IMR-90 (cell line): ENCODE measurements at regions not wholly inside any gene's neighbourhood (a gene's known extent, or its start where the extent isn't known, plus 50 kb on each side); places are given as distances from the start of the nearest gene placed in this dataset.
A peak's percentile ranks its signal among the peaks of the same experiment; 100 is the strongest.

ENCODE experiments used
- ATAC-seq: fragments of 200-7000 bp; cut with Tn5 transposase; 2 replicates; pipeline ENCODE4 v1.9.1; 2020; ENCODE audit warnings: low read depth, mild to moderate bottlenecking, moderate library complexity
- BruUV-seq: library from RNA; stranded (reverse); fragments of 400-500 nt; replicated peaks from 2 replicates; lab custom pipeline; 2021; lab: Mats Ljungman, UMichigan
- CTCF ChIA-PET: fragments of 300-600 bp; formaldehyde crosslinking; extraction: SDS; loops from one replicate; lab custom pipeline; 2021; ENCODE audit warnings: antibody characterized with exemption; lab: Yijun Ruan, JAX
- POLR2A ChIA-PET: fragments of 300-600 bp; sonication (Branson Sonifier 250); formaldehyde crosslinking; loops from one replicate; lab custom pipeline; 2022; ENCODE audit warnings: antibody characterized with exemption; ENCODE audit not compliant: unreplicated experiment; lab: Charles Lee
- DNase-seq: peaks from one replicate; pipeline ENCODE4 v3.0.0; 2013
- H2AFZ ChIP-seq: replicated peaks from 2 replicates; pipeline ENCODE3; 2013; ENCODE audit warnings: low read length, mild to moderate bottlenecking; ENCODE audit not compliant: poor library complexity
- H2AK5ac ChIP-seq: 2 replicates; pipeline ENCODE4 v1.6.1; 2013; ENCODE audit warnings: low read depth, low read length, inconsistent platforms
- H2AK9ac ChIP-seq: replicated peaks from 2 replicates; pipeline ENCODE3; 2013; ENCODE audit warnings: mild to moderate bottlenecking, low read depth, low read length, moderate library complexity; ENCODE audit not compliant: poor library complexity
- H2BK120ac ChIP-seq: 2 replicates; pipeline ENCODE4 v1.6.1; 2013; ENCODE audit warnings: low read depth, low read length, inconsistent platforms
- H2BK15ac ChIP-seq: 3 replicates; pipeline ENCODE4 v1.6.1; 2013; ENCODE audit warnings: low read depth, low read length, inconsistent platforms
- H2BK20ac ChIP-seq: 2 replicates; pipeline ENCODE4 v1.6.1; 2013; ENCODE audit warnings: low read depth, mild to moderate bottlenecking, inconsistent platforms, low read length, moderate library complexity
- H2BK5ac ChIP-seq: 2 replicates; pipeline ENCODE4 v1.6.1; 2013; ENCODE audit warnings: mild to moderate bottlenecking, low read depth, low read length, inconsistent platforms; ENCODE audit not compliant: poor library complexity, severe bottlenecking
- H3K14ac ChIP-seq: replicated peaks from 2 replicates; pipeline ENCODE4 v1.6.1; 2013; ENCODE audit warnings: low read depth, low read length, inconsistent platforms
- H3K18ac ChIP-seq: 2 replicates; pipeline ENCODE4 v1.6.1; 2013; ENCODE audit warnings: low read depth, low read length, control low read depth
- H3K23ac ChIP-seq: 2 replicates; pipeline ENCODE4 v1.6.1; 2013; ENCODE audit warnings: low read depth, low read length, inconsistent platforms
- H3K27ac ChIP-seq: 2 replicates; pipeline ENCODE4 v1.5.1; 2013; ENCODE audit warnings: mild to moderate bottlenecking, control low read depth, low read length; ENCODE audit not compliant: insufficient read depth
- H3K27me3 ChIP-seq: 2 replicates; pipeline ENCODE4 v1.6.1; 2013; ENCODE audit warnings: low read length; ENCODE audit not compliant: control insufficient read depth, insufficient read depth
- H3K36me3 ChIP-seq: 2 replicates; pipeline ENCODE4 v1.6.1; 2013; ENCODE audit warnings: low read length, mixed read lengths; ENCODE audit not compliant: control insufficient read depth, insufficient read depth
- H3K4ac ChIP-seq: 2 replicates; pipeline ENCODE4 v1.6.1; 2013; ENCODE audit warnings: low read depth, low read length, inconsistent platforms
- H3K4me1 ChIP-seq: 2 replicates; pipeline ENCODE4 v1.6.1; 2013; ENCODE audit warnings: low read length, mixed read lengths; ENCODE audit not compliant: control insufficient read depth, insufficient read depth
- H3K4me2 ChIP-seq: 2 replicates; pipeline ENCODE4 v1.6.1; 2013; ENCODE audit warnings: low read depth, mild to moderate bottlenecking, control low read depth, low read length, moderate library complexity
- H3K4me3 ChIP-seq: 2 replicates; pipeline ENCODE4 v1.5.1; 2013; ENCODE audit warnings: low read depth, mild to moderate bottlenecking, control low read depth, low read length, moderate library complexity; ENCODE audit not compliant: insufficient read depth
- H3K56ac ChIP-seq: 2 replicates; pipeline ENCODE4 v1.6.1; 2013; ENCODE audit warnings: low read length, inconsistent platforms; ENCODE audit not compliant: insufficient read depth; ENCODE audit errors: extremely low read depth
- H3K79me1 ChIP-seq, 2 experiments: 2 replicates each; pipeline ENCODE4 v1.6.1; 2013; ENCODE audit warnings: low read length in 2 of 2, inconsistent platforms in 1 of 2, low read depth in 1 of 2
- H3K9ac ChIP-seq: 2 replicates; pipeline ENCODE4 v1.6.1; 2013; ENCODE audit warnings: low read depth, low read length, control low read depth
- H3K9me1 ChIP-seq: 2 replicates; pipeline ENCODE4 v1.6.1; 2013; ENCODE audit warnings: low read length, inconsistent platforms; ENCODE audit not compliant: insufficient read depth
- H3K9me3 ChIP-seq: 2 replicates; pipeline ENCODE4 v1.6.1; 2013; ENCODE audit warnings: low read length; ENCODE audit not compliant: control insufficient read depth, insufficient read depth
- H4K20me1 ChIP-seq: 2 replicates; pipeline ENCODE4 v1.6.1; 2013; ENCODE audit warnings: low read length, inconsistent platforms; ENCODE audit not compliant: insufficient read depth
- H4K5ac ChIP-seq: 2 replicates; pipeline ENCODE4 v1.6.1; 2013; ENCODE audit warnings: mild to moderate bottlenecking, low read depth, low read length, control low read depth
- H4K8ac ChIP-seq, 2 experiments: 2 replicates each; pipeline ENCODE4 v1.6.1; 2013; ENCODE audit warnings: low read depth in 2 of 2, low read length in 2 of 2, control low read depth in 1 of 2, inconsistent platforms in 1 of 2
- H4K91ac ChIP-seq: 2 replicates; pipeline ENCODE4 v1.6.1; 2013; ENCODE audit warnings: low read depth, low read length, inconsistent platforms; ENCODE audit not compliant: insufficient read depth
- BHLHE40 ChIP-seq: fragments of 150-350 bp; IDR thresholded peaks from 2 replicates; pipeline ENCODE4 v1.6.1; 2016; ENCODE audit warnings: mild to moderate bottlenecking, low read depth, low read length
- CEBPB ChIP-seq: IDR thresholded peaks from 2 replicates; pipeline ENCODE4 v1.6.1; 2012; ENCODE audit warnings: low read depth, low read length, improper control_type of control experiment
- FOS ChIP-seq: fragments of 150-350 bp; IDR thresholded peaks from 2 replicates; pipeline ENCODE4 v1.6.1; 2016; ENCODE audit warnings: low read depth, low read length
- MAZ ChIP-seq: IDR thresholded peaks from 2 replicates; pipeline ENCODE4 v1.6.1; 2012; ENCODE audit warnings: low read depth, mild to moderate bottlenecking, low read length, improper control_type of control experiment, moderate library complexity, borderline replicate concordance
- MXI1 ChIP-seq: IDR thresholded peaks from 2 replicates; pipeline ENCODE4 v1.6.1; 2012; ENCODE audit warnings: low read depth, mild to moderate bottlenecking, low read length, moderate library complexity, borderline replicate concordance
- NFE2L2 ChIP-seq: fragments of 150-350 bp; IDR thresholded peaks from 2 replicates; pipeline ENCODE4 v1.6.1; 2016; ENCODE audit warnings: low read depth, mild to moderate bottlenecking, low read length
- POLR2A ChIP-seq: IDR thresholded peaks from 2 replicates; pipeline ENCODE4 v1.6.1; 2012; ENCODE audit warnings: mild to moderate bottlenecking, low read depth, low read length
- RAD21 ChIP-seq: IDR thresholded peaks from 2 replicates; pipeline ENCODE4 v1.6.1; 2012; ENCODE audit warnings: low read length, improper control_type of control experiment
- RCOR1 ChIP-seq: IDR thresholded peaks from 2 replicates; pipeline ENCODE4 v1.6.1; 2012; ENCODE audit warnings: mild to moderate bottlenecking, low read length, improper control_type of control experiment; ENCODE audit not compliant: insufficient replicate concordance
- RFX5 ChIP-seq: IDR thresholded peaks from 2 replicates; pipeline ENCODE4 v1.8.0; 2012; ENCODE audit warnings: low read depth, mild to moderate bottlenecking, low read length, moderate library complexity
- SMC3 ChIP-seq: fragments of 150-350 bp; IDR thresholded peaks from 2 replicates; pipeline ENCODE4 v1.6.1; 2016; ENCODE audit warnings: low read depth, mild to moderate bottlenecking, antibody characterized with exemption, low read length, moderate library complexity
- USF2 ChIP-seq: fragments of 150-350 bp; IDR thresholded peaks from 2 replicates; pipeline ENCODE4 v1.6.1; 2017; ENCODE audit warnings: mild to moderate bottlenecking, antibody characterized with exemption, low read length, low read depth
- WGBS, 2 experiments: methylation state at CpG; one replicate each; pipeline versions ENCODE4 v1.1.5 to v1.1.7; 2013; ENCODE audit warnings: missing lambda C conversion rate in 2 of 2; ENCODE audit not compliant: insufficient read length in 1 of 2; ENCODE audit errors: extremely low coverage in 2 of 2; 5-methylcytosine and 5-hydroxymethylcytosine counted together
- dilution Hi-C: fragments of 300-500 bp; cut with HindIII; formaldehyde crosslinking; loops from one replicate; pipeline ENCODE4 v1.14.3; 2018; ENCODE audit warnings: low sequenced_read_pairs; ENCODE audit not compliant: unreplicated experiment
- in situ Hi-C: fragments of 300-500 bp; cut with MboI; formaldehyde crosslinking; loops from 3 replicates; pipeline ENCODE4 v1.14.3; 2019; ENCODE audit warnings: low sequenced_read_pairs, inconsistent platforms, mixed read lengths
- intact Hi-C: fragments of 100-400 bp; cut with micrococcal nuclease; formaldehyde crosslinking; loops from 2 replicates; pipeline ENCODE4 v1.10.0; 2022

GRCh38 chr1:199298825-199299224 is 660.0 kb downstream of the PTPRC start:
- no peak overlapping the region for H4K8ac ChIP-seq
- in situ Hi-C loops (no loop called here), dilution Hi-C loops (no loop called here), intact Hi-C loops (no loop called here)
- H3K23ac ChIP-seq: no peak overlapping the region
- TF ChIP-seq RCOR1 (no peak), USF2 (no peak), MXI1 (no peak), RFX5 (no peak), SMC3 (no peak), NFE2L2 (no peak), FOS (no peak), CEBPB (no peak), RAD21 (no peak), BHLHE40 (no peak), POLR2A (no peak), MAZ (no peak)
- no peak overlapping the region for H2BK15ac ChIP-seq
- H3K36me3 ChIP-seq: no peaks in the 10 kb centered on the region
- no peak overlapping the region for H3K18ac ChIP-seq
- no peaks in the 10 kb centered on the region for H3K9me1 ChIP-seq
- ATAC-seq: no peak
- H2AK5ac ChIP-seq: no peak overlapping the region
- no peaks in the 10 kb centered on the region for H3K4me1 ChIP-seq
- H2BK120ac ChIP-seq: no peak overlapping the region
- no peaks in the 10 kb centered on the region for H3K27me3 ChIP-seq
- BruUV-seq: no TSS peak
- H3K27ac ChIP-seq: no peak overlapping the region
- no peak overlapping the region for H3K14ac ChIP-seq
- H3K4me3 ChIP-seq: no peak overlapping the region
- no peak overlapping the region for H4K91ac ChIP-seq
- no peak overlapping the region for H3K56ac ChIP-seq
- POLR2A ChIA-PET: no interaction called here
- WGBS, 2 experiments: no CpG with 5 or more reads among the region's 3 CpGs
- H3K9ac ChIP-seq: no peak overlapping the region
- CTCF ChIA-PET: no interaction called here
- DNase-seq: peak; percentile 11
- H2BK5ac ChIP-seq: no peak overlapping the region
- H2BK20ac ChIP-seq: no peak overlapping the region
- H4K5ac ChIP-seq: no peak overlapping the region
- H4K20me1 ChIP-seq: no peaks in the 10 kb centered on the region
- H3K79me1 ChIP-seq: no peaks in the 10 kb centered on the region
- H2AK9ac ChIP-seq: no peak overlapping the region
- H3K4ac ChIP-seq: no peak overlapping the region
- no peak overlapping the region for H3K4me2 ChIP-seq
- H2AFZ ChIP-seq: no peak overlapping the region
- no peaks in the 10 kb centered on the region for H3K9me3 ChIP-seq
